ENCODE measurements at regions not wholly inside any gene's neighbourhood (a gene's known extent, or its start where the extent isn't known, plus 50 kb on each side); places are given as distances from the start of the nearest gene placed in this dataset.

GRCh38 chr1:96931136-96931535 is 209.6 kb downstream of the PTBP2 start:
- TF ChIP-seq POLR2AphosphoS5 (IDR thresholded peaks at IDR 0.05) = no peak
- no peak for TF ChIP-seq CTCF (IDR thresholded peaks at IDR 0.05 in 8 of 11, conservative IDR thresholded peaks at IDR 0.05 in 3 of 11)

Measured in spleen (tissue), 7 donors.